Activated CD4-positive, alpha-beta T cell treated with anti-CD3 and anti-CD28 coated beads, Interleukin-2, amount 50 U/mL, for 48 hours (primary cell): ENCODE measurements at regions not wholly inside any gene's neighbourhood (a gene's known extent, or its start where the extent isn't known, plus 50 kb on each side); places are given as distances from the start of the nearest gene placed in this dataset.
"Not testable (repeated sequence)": the region's sequence is repeated elsewhere in the genome, so short reads cannot be mapped to it uniquely, and the experiment has no call there.

Experiments
- DNase-seq, 2 experiments: peaks; one replicate each; pipeline ENCODE4 v3.0.0-alpha.2; 2020

- no peak for DNase-seq
Measured at GRCh38 chr6:166718516-166718915, 91.5 kb upstream of the RPS6KA2 start.

- no peak for DNase-seq
Measured at GRCh38 chr6:166716910-166717617, 90.0 kb upstream of the RPS6KA2 start.

- no peak for DNase-seq
Measured at GRCh38 chr6:166715992-166716391, 88.9 kb upstream of the RPS6KA2 start.

GRCh38 chr6:166715065-166715464 lies 88.0 kb upstream of the RPS6KA2 start:
- no peak for DNase-seq

- DNase-seq = no peak
Measured at GRCh38 chr6:166714581-166714980, 87.5 kb upstream of the RPS6KA2 start.

GRCh38 chr6:166714187-166714510 lies 87.1 kb upstream of the RPS6KA2 start:
- DNase-seq = no peak

GRCh38 chr6:166713434-166714186 lies 86.6 kb upstream of the RPS6KA2 start:
- no peak for DNase-seq

- DNase-seq = no peak
Measured at GRCh38 chr6:166712286-166713228, 85.5 kb upstream of the RPS6KA2 start.

GRCh38 chr6:166710084-166710483 lies 83.0 kb upstream of the RPS6KA2 start:
- no peak for DNase-seq

GRCh38 chr6:166708460-166708859 lies 81.4 kb upstream of the RPS6KA2 start:
- DNase-seq = no peak

GRCh38 chr6:166707045-166707444 lies 80.0 kb upstream of the RPS6KA2 start:
- DNase-seq = peak; percentile 17 to 27

GRCh38 chr6:166705069-166705468 lies 78.0 kb upstream of the RPS6KA2 start:
- no peak for DNase-seq

- no peak for DNase-seq
Measured at GRCh38 chr6:166704171-166704570, 77.1 kb upstream of the RPS6KA2 start.

GRCh38 chr6:166703149-166703710 lies 76.2 kb upstream of the RPS6KA2 start:
- no peak for DNase-seq

GRCh38 chr6:166701424-166701823 lies 74.4 kb upstream of the RPS6KA2 start:
- not testable (repeated sequence) for DNase-seq

- DNase-seq = not testable (repeated sequence)
Measured at GRCh38 chr6:166700871-166701270, 73.8 kb upstream of the RPS6KA2 start.

GRCh38 chr6:166697113-166697512 lies 70.1 kb upstream of the RPS6KA2 start:
- DNase-seq = no peak

GRCh38 chr6:166693880-166694279 lies 66.8 kb upstream of the RPS6KA2 start:
- DNase-seq = no peak

- no peak for DNase-seq
Measured at GRCh38 chr6:166692723-166693302, 65.8 kb upstream of the RPS6KA2 start.

GRCh38 chr6:166691746-166692145 lies 64.7 kb upstream of the RPS6KA2 start:
- no peak for DNase-seq

- no peak for DNase-seq
Measured at GRCh38 chr6:166691199-166691598, 64.1 kb upstream of the RPS6KA2 start.

GRCh38 chr6:166689687-166690086 lies 62.6 kb upstream of the RPS6KA2 start:
- no peak for DNase-seq

GRCh38 chr6:166688901-166689300 lies 61.9 kb upstream of the RPS6KA2 start:
- DNase-seq = no peak
